Testis (tissue), 2 donors: ENCODE measurements at regions not wholly inside any gene's neighbourhood (a gene's known extent, or its start where the extent isn't known, plus 50 kb on each side); places are given as distances from the start of the nearest gene placed in this dataset.

Experiments used
- CTCF ChIP-seq, 3 experiments: fragments of 450-650 bp in 2 of 3; fragments of 200-600 bp in 1 of 3; sonication (generic) in 1 of 3; IDR thresholded peaks; one replicate each; pipeline ENCODE4 v1.5.1; 2016 to 2019; ENCODE audit warnings: antibody characterized with exemption in 3 of 3, mild to moderate bottlenecking in 2 of 3, moderate library complexity in 1 of 3
- POLR2A ChIP-seq: fragments of 450-650 bp; IDR thresholded peaks from one replicate; pipeline ENCODE4 v1.6.1; 2017; ENCODE audit warnings: antibody characterized with exemption, mild to moderate bottlenecking, moderate library complexity

- TF ChIP-seq CTCF (IDR thresholded peaks at IDR 0.05) (no peak), POLR2A (no peak)
These were observed 53.5 kb upstream of the TEX13C start for GRCh38 chrX:125266153-125266660.
